ENCODE measurements at regions not wholly inside any gene's neighbourhood (a gene's known extent, or its start where the extent isn't known, plus 50 kb on each side); places are given as distances from the start of the nearest gene placed in this dataset.

DNA sequence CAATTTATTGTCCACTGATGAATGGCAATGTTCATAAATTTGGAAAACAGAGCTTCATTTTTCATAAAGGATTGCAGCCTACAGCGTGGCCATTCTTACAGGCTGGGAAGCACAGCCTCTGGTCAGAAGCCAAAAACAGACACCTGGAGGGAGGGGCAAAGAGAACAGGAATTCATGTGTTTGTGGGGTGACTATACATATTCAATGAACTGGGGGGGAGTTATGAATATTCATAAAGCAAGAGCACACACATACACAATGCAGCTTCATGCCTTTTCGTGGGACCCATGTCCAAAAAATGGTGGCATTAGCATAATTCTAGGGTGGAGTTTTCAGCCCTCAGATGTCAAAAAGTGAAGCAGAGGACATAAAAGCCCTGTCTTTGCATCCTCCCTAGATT lies 173.3 kb downstream of the VEGFC start:
- TF ChIP-seq ELF3 (CRISPR knock-in tag; IDR thresholded peaks at IDR 0.05) (no peak), RERE (CRISPR knock-in tag; IDR thresholded peaks at IDR 0.05; ENCODE audit: low read depth) (no peak), NFRKB (IDR thresholded peaks at IDR 0.05) (no peak), GFI1 (CRISPR knock-in tag; IDR thresholded peaks at IDR 0.05; ENCODE audit: borderline replicate concordance) (no peak), ISL2 (CRISPR knock-in tag; IDR thresholded peaks at IDR 0.05) (no peak), ZNF496 (CRISPR knock-in tag; IDR thresholded peaks at IDR 0.05; ENCODE audit: insufficient replicate concordance) (no peak), ZNF749 (CRISPR knock-in tag; IDR thresholded peaks at IDR 0.05; ENCODE audit: borderline replicate concordance) (no peak), HOXD1 (CRISPR knock-in tag; IDR thresholded peaks at IDR 0.05) (no peak)
- TF ChIP-seq, protein P1, sequence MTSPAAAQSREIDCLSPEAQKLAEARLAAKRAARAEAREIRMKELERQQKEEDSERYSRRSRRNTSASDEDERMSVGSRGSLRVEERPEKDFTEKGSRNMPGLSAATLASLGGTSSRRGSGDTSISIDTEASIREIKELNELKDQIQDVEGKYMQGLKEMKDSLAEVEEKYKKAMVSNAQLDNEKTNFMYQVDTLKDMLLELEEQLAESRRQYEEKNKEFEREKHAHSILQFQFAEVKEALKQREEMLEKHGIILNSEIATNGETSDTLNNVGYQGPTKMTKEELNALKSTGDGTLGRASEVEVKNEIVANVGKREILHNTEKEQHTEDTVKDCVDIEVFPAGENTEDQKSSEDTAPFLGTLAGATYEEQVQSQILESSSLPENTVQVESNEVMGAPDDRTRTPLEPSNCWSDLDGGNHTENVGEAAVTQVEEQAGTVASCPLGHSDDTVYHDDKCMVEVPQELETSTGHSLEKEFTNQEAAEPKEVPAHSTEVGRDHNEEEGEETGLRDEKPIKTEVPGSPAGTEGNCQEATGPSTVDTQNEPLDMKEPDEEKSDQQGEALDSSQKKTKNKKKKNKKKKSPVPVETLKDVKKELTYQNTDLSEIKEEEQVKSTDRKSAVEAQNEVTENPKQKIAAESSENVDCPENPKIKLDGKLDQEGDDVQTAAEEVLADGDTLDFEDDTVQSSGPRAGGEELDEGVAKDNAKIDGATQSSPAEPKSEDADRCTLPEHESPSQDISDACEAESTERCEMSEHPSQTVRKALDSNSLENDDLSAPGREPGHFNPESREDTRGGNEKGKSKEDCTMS (CRISPR knock-in tag; conservative IDR thresholded peaks at IDR 0.05): no peak
- TF ChIP-seq, protein P2, sequence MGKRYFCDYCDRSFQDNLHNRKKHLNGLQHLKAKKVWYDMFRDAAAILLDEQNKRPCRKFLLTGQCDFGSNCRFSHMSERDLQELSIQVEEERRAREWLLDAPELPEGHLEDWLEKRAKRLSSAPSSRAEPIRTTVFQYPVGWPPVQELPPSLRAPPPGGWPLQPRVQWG (CRISPR knock-in tag; IDR thresholded peaks at IDR 0.05; ENCODE audit: borderline replicate concordance, low read depth): no peak
- TF ChIP-seq, protein P3, sequence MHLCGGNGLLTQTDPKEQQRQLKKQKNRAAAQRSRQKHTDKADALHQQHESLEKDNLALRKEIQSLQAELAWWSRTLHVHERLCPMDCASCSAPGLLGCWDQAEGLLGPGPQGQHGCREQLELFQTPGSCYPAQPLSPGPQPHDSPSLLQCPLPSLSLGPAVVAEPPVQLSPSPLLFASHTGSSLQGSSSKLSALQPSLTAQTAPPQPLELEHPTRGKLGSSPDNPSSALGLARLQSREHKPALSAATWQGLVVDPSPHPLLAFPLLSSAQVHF (CRISPR knock-in tag; IDR thresholded peaks at IDR 0.05): no peak
- ATAC-seq (no peak), DNase-seq (ENCODE audit: low spot score) (no peak), FAIRE-seq (no peak)
- no peaks in the 10 kb centered on the region for H3K36me3 ChIP-seq (replicated peaks in 1 of 2; ENCODE audit: control insufficient read depth in 1 of 2, insufficient read depth in 2 of 2, low read length in 2 of 2)
- no peak overlapping the region for H3K9ac ChIP-seq (ENCODE audit: insufficient read depth, low read depth, low read length)
- no TSS peak for BruUV-seq (replicated peaks)
- H2AFZ ChIP-seq (ENCODE audit: low read length): no peak overlapping the region
- intact Hi-C loops (cut with micrococcal nuclease; ENCODE audit: unreplicated experiment): no loop called here
- H4K20me1 ChIP-seq (ENCODE audit: insufficient read depth, low read length): no peaks in the 10 kb centered on the region
- 0% methylated on average over 2 of the region's 2 CpGs for WGBS (ENCODE audit: low lambda C conversion rate)
- no peak overlapping the region for H3K4me3 ChIP-seq (replicated peaks in 1 of 3; ENCODE audit: insufficient read depth in 1 of 3, low read depth in 2 of 3, low read length in 3 of 3)
- in situ Hi-C loops (cut with HindIII; ENCODE audit: extremely low pct_ligation_motif_present, low pct_unique_long_range_greater_than_20kb): no loop called here
- ChIA-PET CTCF (ENCODE audit: low intra/inter-chr PET ratio, low total read pairs) (no interaction called here), POLR2A (no interaction called here)
- no peaks in the 10 kb centered on the region for H3K27me3 ChIP-seq (ENCODE audit: control insufficient read depth in 1 of 2, insufficient read depth in 2 of 2, low read length in 2 of 2)
- no peak overlapping the region for H3K27ac ChIP-seq (ENCODE audit: extremely low read length, insufficient read depth, low read length)
- H3K79me2 ChIP-seq (ENCODE audit: insufficient read depth, low read length): no peaks in the 10 kb centered on the region
- H3K4me2 ChIP-seq (ENCODE audit: low read depth, low read length): no peak overlapping the region
- H3K4me1 ChIP-seq (ENCODE audit: insufficient read depth, low read length): no peaks in the 10 kb centered on the region
- H3K9me3 ChIP-seq (ENCODE audit: low read length): no peaks in the 10 kb centered on the region
